Upper lobe of left lung (tissue), 4 donors: ENCODE measurements at regions not wholly inside any gene's neighbourhood (a gene's known extent, or its start where the extent isn't known, plus 50 kb on each side); places are given as distances from the start of the nearest gene placed in this dataset.

ENCODE experiments used
- EP300 ChIP-seq, 4 donors: sonication (generic); formaldehyde crosslinking; IDR thresholded peaks; one replicate each; pipeline ENCODE4 v1.5.1; 2017; ENCODE audit warnings: antibody characterized with exemption in 4 of 4, control low read depth in 2 of 4
- POLR2AphosphoS5 ChIP-seq, 2 donors: sonication (generic); formaldehyde crosslinking; IDR thresholded peaks; one replicate each; pipeline ENCODE4 v1.5.1; 2017; ENCODE audit warnings: antibody characterized with exemption in 2 of 2
- TF ChIP-seq, protein P1 (sequence below), 6 experiments: fragments of 450-650 bp in 4 of 6; fragments of 200-600 bp in 2 of 6; sonication (generic) in 2 of 6; IDR thresholded peaks; one replicate each; pipeline ENCODE4 v1.5.1; 2016 to 2019; ENCODE audit warnings: antibody characterized with exemption in 6 of 6

DNA sequence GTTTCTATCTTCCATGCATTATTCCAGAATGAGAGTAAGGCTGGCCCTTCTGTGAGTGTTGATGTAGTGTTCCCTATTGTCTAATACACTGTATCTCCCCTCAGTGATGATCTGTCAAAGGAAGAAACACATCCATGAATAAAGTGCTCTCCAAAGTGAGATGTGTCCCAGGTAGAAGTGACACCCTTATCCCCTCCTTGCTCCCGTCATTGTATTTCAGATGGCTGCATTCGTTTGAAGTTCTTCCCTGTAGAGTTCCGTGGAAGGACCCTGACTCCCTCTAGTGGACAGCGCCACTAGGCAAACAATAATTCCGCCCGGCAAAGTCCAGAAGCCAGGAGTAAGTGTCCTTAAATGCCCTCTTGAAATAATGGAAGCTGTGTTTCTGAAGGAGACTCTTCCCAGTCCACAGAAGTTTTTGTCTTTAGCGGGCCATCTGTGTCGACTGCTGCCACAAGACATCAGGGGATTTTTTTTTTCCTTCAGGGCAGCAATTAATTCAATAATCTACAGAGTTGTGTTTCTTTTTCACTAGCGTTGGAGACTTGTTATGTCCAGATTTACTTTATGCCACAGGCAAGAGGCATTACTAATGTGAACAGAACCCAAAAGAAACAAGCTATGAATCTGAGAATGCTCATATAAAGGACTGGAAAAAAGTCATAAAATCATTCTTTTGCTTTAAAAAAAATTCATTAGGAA, 64.6 kb downstream of the THNSL1 start:
- TF ChIP-seq, protein P1, sequence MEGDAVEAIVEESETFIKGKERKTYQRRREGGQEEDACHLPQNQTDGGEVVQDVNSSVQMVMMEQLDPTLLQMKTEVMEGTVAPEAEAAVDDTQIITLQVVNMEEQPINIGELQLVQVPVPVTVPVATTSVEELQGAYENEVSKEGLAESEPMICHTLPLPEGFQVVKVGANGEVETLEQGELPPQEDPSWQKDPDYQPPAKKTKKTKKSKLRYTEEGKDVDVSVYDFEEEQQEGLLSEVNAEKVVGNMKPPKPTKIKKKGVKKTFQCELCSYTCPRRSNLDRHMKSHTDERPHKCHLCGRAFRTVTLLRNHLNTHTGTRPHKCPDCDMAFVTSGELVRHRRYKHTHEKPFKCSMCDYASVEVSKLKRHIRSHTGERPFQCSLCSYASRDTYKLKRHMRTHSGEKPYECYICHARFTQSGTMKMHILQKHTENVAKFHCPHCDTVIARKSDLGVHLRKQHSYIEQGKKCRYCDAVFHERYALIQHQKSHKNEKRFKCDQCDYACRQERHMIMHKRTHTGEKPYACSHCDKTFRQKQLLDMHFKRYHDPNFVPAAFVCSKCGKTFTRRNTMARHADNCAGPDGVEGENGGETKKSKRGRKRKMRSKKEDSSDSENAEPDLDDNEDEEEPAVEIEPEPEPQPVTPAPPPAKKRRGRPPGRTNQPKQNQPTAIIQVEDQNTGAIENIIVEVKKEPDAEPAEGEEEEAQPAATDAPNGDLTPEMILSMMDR (IDR thresholded peaks at IDR 0.05) = peak; percentile 73 to 86 (median 84)
- no peak for TF ChIP-seq POLR2AphosphoS5 (IDR thresholded peaks at IDR 0.05)
- TF ChIP-seq EP300 (IDR thresholded peaks at IDR 0.05) = no peak
